Transverse colon (tissue), 4 donors: ENCODE measurements at regions not wholly inside any gene's neighbourhood (a gene's known extent, or its start where the extent isn't known, plus 50 kb on each side); places are given as distances from the start of the nearest gene placed in this dataset.

Experiments used
- POLR2A ChIP-seq: fragments of 450-650 bp; IDR thresholded peaks from one replicate; pipeline ENCODE4 v1.6.1; 2016; ENCODE audit warnings: antibody characterized with exemption, mild to moderate bottlenecking, moderate library complexity
- POLR2AphosphoS5 ChIP-seq, 3 donors: sonication (generic); formaldehyde crosslinking; IDR thresholded peaks; one replicate each; pipeline ENCODE4 v1.6.1; 2016; ENCODE audit warnings: antibody characterized with exemption in 3 of 3
- TF ChIP-seq, protein P1 (sequence below), 5 experiments: fragments of 200-600 bp in 3 of 5; fragments of 450-650 bp in 2 of 5; sonication (generic) in 3 of 5; IDR thresholded peaks; 1 replicate in 2 of 5; 2 replicates in 3 of 5; pipeline ENCODE4 v1.5.1; 2016 to 2017; ENCODE audit warnings: antibody characterized with exemption in 5 of 5, inconsistent platforms in 3 of 5, mild to moderate bottlenecking in 2 of 5, moderate library complexity in 1 of 5

- TF ChIP-seq POLR2A (no peak), POLR2AphosphoS5 (IDR thresholded peaks at IDR 0.05) (no peak)
- TF ChIP-seq, protein P1, sequence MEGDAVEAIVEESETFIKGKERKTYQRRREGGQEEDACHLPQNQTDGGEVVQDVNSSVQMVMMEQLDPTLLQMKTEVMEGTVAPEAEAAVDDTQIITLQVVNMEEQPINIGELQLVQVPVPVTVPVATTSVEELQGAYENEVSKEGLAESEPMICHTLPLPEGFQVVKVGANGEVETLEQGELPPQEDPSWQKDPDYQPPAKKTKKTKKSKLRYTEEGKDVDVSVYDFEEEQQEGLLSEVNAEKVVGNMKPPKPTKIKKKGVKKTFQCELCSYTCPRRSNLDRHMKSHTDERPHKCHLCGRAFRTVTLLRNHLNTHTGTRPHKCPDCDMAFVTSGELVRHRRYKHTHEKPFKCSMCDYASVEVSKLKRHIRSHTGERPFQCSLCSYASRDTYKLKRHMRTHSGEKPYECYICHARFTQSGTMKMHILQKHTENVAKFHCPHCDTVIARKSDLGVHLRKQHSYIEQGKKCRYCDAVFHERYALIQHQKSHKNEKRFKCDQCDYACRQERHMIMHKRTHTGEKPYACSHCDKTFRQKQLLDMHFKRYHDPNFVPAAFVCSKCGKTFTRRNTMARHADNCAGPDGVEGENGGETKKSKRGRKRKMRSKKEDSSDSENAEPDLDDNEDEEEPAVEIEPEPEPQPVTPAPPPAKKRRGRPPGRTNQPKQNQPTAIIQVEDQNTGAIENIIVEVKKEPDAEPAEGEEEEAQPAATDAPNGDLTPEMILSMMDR (IDR thresholded peaks at IDR 0.05): no peak
Observed at GRCh38 chr11:81915045-81915444, 818.6 kb downstream of the FAM181B start.
